Esophagus muscularis mucosa (tissue), 4 donors: ENCODE measurements at regions not wholly inside any gene's neighbourhood (a gene's known extent, or its start where the extent isn't known, plus 50 kb on each side); places are given as distances from the start of the nearest gene placed in this dataset.

Source experiments
- DNase-seq: peaks from one replicate; pipeline ENCODE4 v3.0.0-alpha.2; 2017; ENCODE audit errors: extremely low spot score
- H3K27ac ChIP-seq, 4 donors: fragments of 200-600 bp; sonication (generic); replicated peaks in 1 of 4; 1 replicate in 3 of 4; 2 replicates in 1 of 4; pipeline ENCODE4 v1.5.1; 2016 to 2019; ENCODE audit warnings: mild to moderate bottlenecking in 1 of 4
- H3K27me3 ChIP-seq, 4 donors: fragments of 200-600 bp; sonication (generic); one replicate each; pipeline versions ENCODE4 v1.5.1 to v1.6.0; 2016 to 2019
- H3K36me3 ChIP-seq, 4 donors: fragments of 200-600 bp; sonication (generic); one replicate each; pipeline ENCODE4 v1.5.1; 2016 to 2019
- H3K4me1 ChIP-seq, 4 donors: fragments of 200-600 bp; sonication (generic); one replicate each; pipeline ENCODE4 v1.5.1; 2016 to 2019
- H3K4me3 ChIP-seq, 4 donors: fragments of 200-600 bp; sonication (generic); 1 replicate in 2 of 4; 2 replicates in 2 of 4; pipeline ENCODE4 v1.5.1; 2016 to 2019; ENCODE audit warnings: mild to moderate bottlenecking in 4 of 4, moderate library complexity in 1 of 4
- H3K9me3 ChIP-seq, 4 donors: fragments of 200-600 bp; sonication (generic); 1 replicate in 3 of 4; 2 replicates in 1 of 4; pipeline ENCODE4 v1.5.1; 2016 to 2019
- EP300 ChIP-seq: sonication (generic); formaldehyde crosslinking; IDR thresholded peaks from one replicate; pipeline ENCODE4 v1.6.1; 2017; ENCODE audit warnings: antibody characterized with exemption
- POLR2A ChIP-seq: fragments of 450-650 bp; IDR thresholded peaks from one replicate; pipeline ENCODE4 v1.6.1; 2017; ENCODE audit warnings: antibody characterized with exemption, moderate library complexity, mild to moderate bottlenecking, low read depth
- POLR2AphosphoS5 ChIP-seq, 2 donors: sonication (generic); formaldehyde crosslinking; IDR thresholded peaks; one replicate each; pipeline ENCODE4 v1.6.1; 2017; ENCODE audit warnings: antibody characterized with exemption in 2 of 2
- WGBS: methylation state at CpG from one replicate; pipeline ENCODE4 v1.1.5; 2018; 5-methylcytosine and 5-hydroxymethylcytosine counted together
- intact Hi-C: fragments of 100-400 bp; cut with DNase I; formaldehyde crosslinking; loops from one replicate; pipeline ENCODE4 v1.15.1; 2023
- TF ChIP-seq, protein P1 (sequence below), 3 experiments: fragments of 200-600 bp in 2 of 3; fragments of 450-650 bp in 1 of 3; sonication (generic) in 2 of 3; IDR thresholded peaks; one replicate each; pipeline ENCODE4 v1.5.1; 2017 to 2019; ENCODE audit warnings: antibody characterized with exemption in 3 of 3, mild to moderate bottlenecking in 2 of 3, moderate library complexity in 1 of 3

DNA sequence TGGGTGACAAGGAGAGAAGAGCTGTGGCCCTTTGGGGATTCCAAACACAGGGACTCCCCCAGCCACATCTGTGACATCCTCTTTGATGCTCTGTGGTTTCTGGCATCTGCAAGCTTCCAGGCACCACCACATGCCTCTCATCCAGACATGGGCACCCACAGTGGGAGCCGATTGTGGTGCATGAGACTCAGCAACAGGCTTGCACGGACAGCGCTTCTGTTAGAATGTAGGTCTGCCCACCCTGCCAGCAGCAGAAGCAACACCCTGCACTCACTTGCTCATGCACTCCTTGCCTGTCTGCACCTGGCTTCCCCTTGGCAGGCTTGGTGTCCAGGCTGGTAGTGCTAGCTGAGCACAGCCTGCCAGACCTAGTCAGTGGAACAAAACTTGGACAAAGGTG, 735.0 kb upstream of the ZWINT start:
- TF ChIP-seq EP300 = no peak
- Histone ChIP-seq H3K27ac (no peak overlapping the region), H3K4me3 (no peak overlapping the region), H3K36me3 (no peaks in the 10 kb centered on the region), H3K4me1 (no peaks in the 10 kb centered on the region), H3K27me3 (peaks cover 0 to 6% (median 0%) of the 10 kb centered on the region in 4 donors), H3K9me3 (no peaks in the 10 kb centered on the region)
- WGBS = 100% methylated on average over 3 of the region's 3 CpGs
- no peak for DNase-seq
- intact Hi-C loops = no loop called here

DNA sequence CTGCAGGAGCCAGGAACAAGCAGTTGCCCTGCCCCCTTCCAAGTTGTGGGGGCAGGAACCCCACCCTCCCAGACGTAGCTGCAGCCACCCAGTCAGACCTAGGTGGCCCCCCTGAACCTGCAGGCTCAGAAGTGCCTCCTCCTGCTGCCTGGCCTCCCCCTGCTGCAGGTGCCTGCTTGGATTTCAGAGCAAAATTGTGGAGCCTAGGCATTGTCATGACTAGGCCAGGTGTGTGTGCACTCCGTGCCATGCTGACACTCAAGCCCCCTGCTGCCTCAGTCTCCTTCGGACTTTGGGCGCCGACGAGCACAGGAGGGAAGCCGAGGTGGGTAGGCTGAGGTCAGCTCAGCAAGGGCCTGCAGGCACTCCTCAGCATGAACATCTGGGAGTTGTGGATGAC, 733.9 kb upstream of the ZWINT start:
- TF ChIP-seq, protein P1, sequence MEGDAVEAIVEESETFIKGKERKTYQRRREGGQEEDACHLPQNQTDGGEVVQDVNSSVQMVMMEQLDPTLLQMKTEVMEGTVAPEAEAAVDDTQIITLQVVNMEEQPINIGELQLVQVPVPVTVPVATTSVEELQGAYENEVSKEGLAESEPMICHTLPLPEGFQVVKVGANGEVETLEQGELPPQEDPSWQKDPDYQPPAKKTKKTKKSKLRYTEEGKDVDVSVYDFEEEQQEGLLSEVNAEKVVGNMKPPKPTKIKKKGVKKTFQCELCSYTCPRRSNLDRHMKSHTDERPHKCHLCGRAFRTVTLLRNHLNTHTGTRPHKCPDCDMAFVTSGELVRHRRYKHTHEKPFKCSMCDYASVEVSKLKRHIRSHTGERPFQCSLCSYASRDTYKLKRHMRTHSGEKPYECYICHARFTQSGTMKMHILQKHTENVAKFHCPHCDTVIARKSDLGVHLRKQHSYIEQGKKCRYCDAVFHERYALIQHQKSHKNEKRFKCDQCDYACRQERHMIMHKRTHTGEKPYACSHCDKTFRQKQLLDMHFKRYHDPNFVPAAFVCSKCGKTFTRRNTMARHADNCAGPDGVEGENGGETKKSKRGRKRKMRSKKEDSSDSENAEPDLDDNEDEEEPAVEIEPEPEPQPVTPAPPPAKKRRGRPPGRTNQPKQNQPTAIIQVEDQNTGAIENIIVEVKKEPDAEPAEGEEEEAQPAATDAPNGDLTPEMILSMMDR (IDR thresholded peaks at IDR 0.05) = no peak
- no peak for TF ChIP-seq EP300
- no peak for TF ChIP-seq POLR2AphosphoS5 (IDR thresholded peaks at IDR 0.05)
- TF ChIP-seq POLR2A = no peak
- intact Hi-C loops = no loop called here

DNA sequence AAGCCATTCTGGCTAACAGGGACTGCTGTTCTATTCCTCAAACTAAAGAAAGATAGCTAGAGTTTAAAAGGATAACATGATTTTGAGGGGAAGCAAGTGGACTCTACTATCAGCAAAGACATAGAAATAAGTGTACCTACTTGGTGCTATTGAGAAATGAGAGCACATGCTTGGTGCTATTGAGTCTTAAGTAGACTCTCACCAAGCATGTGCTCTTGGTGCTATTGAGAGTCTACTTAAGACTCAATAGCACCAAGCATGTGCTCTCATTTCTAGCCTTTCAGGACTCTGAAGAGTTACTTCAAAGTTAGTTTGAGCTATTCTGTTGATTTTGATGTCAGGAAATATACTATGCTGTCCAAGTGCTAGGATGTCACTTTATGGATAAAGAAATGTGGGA, 733.0 kb upstream of the ZWINT start:
- Histone ChIP-seq H3K27me3 (peaks cover 0 to 6% (median 0%) of the 10 kb centered on the region in 4 donors), H3K4me1 (no peaks in the 10 kb centered on the region), H3K4me3 (no peak overlapping the region), H3K27ac (no peak overlapping the region), H3K36me3 (no peaks in the 10 kb centered on the region), H3K9me3 (no peaks in the 10 kb centered on the region)
- TF ChIP-seq, protein P1 (IDR thresholded peaks at IDR 0.05) = no peak
- TF ChIP-seq POLR2A (no peak), POLR2AphosphoS5 (IDR thresholded peaks at IDR 0.05) (no peak), EP300 (no peak)
- intact Hi-C loops = no loop called here
- DNase-seq = no peak

More for the DNA sequence above, 733.9 kb upstream of the ZWINT start:
- no peak for DNase-seq
- Histone ChIP-seq H3K4me3 (no peak overlapping the region), H3K27ac (no peak overlapping the region), H3K27me3 (peaks cover 0 to 6% (median 0%) of the 10 kb centered on the region in 4 donors), H3K9me3 (no peaks in the 10 kb centered on the region), H3K4me1 (no peaks in the 10 kb centered on the region), H3K36me3 (no peaks in the 10 kb centered on the region)
- 90% methylated on average over 5 of the region's 7 CpGs for WGBS

DNA sequence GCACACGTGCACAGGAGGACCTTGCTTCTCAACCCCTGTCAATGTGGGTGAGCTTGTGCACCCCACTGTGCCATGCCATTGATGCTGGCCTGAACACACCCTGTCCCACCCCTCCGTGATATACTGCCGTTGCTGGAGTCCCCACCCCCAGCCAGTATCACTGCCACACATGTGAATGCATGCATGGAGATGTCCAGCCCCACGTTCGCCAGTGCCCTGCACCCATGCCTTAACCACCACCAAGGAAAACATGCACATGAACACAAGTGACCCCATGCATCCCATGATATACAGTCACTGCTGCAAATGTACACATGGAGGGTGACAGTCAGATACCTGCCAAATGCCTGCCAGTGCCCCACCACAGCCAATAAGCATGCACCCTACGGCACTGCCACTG, 692.5 kb upstream of the ZWINT start:
- intact Hi-C loops = no loop called here
- Histone ChIP-seq H3K36me3 (no peaks in the 10 kb centered on the region), H3K27me3 (no peaks in the 10 kb centered on the region), H3K27ac (no peak overlapping the region), H3K4me3 (no peak overlapping the region), H3K9me3 (peaks cover 0 to 13% (median 0%) of the 10 kb centered on the region in 4 donors), H3K4me1 (no peaks in the 10 kb centered on the region)
- TF ChIP-seq POLR2A (no peak), EP300 (no peak), POLR2AphosphoS5 (IDR thresholded peaks at IDR 0.05) (no peak)
- TF ChIP-seq, protein P1 (IDR thresholded peaks at IDR 0.05) = no peak
- 87% methylated on average over 3 of the region's 6 CpGs for WGBS
- no peak for DNase-seq

DNA sequence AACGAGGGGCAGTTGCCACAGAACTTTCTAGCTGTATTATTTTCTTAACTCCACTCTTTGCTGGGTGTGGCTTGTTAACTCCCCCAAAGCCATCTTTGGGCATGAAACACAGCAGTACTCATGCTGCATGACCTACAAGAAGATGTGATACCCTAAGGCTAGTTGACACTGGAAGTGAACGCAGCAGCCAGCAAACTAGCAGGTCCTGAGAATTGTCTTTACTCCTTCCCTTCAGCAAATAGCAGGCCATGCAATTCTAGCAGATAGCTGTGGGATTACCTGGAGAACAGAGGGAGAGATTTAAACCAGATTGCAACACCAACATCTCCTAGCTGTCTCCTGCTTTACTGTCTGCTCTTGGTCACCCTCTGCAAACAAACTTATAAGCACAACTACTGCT, 688.0 kb upstream of the ZWINT start:
- no peaks in the 10 kb centered on the region for H3K27me3 ChIP-seq
- no peak for TF ChIP-seq POLR2AphosphoS5 (IDR thresholded peaks at IDR 0.05)
- no peak for TF ChIP-seq POLR2A
- TF ChIP-seq EP300 = no peak
- TF ChIP-seq, protein P1 (IDR thresholded peaks at IDR 0.05) = no peak
- no peak for DNase-seq
- H3K36me3 ChIP-seq = no peaks in the 10 kb centered on the region
- intact Hi-C loops = no loop called here
- H3K9me3 ChIP-seq = peaks cover 0 to 6% (median 0%) of the 10 kb centered on the region in 4 donors
- H3K4me3 ChIP-seq = no peak overlapping the region
- no peaks in the 10 kb centered on the region for H3K4me1 ChIP-seq
- H3K27ac ChIP-seq = no peak overlapping the region
- 79% methylated on average over 2 of the region's 2 CpGs for WGBS
